HG03066 (cell line): ENCODE measurements at regions not wholly inside any gene's neighbourhood (a gene's known extent, or its start where the extent isn't known, plus 50 kb on each side); places are given as distances from the start of the nearest gene placed in this dataset.

ENCODE experiments used
- ATAC-seq: cut with Tn5 transposase; IDR thresholded peaks from one replicate; pipeline ENCODE4 v1.9.1; 2021; ENCODE audit warnings: low read depth; ENCODE audit not compliant: unreplicated experiment

GRCh38 chr1:82762829-82763532, 962.2 kb downstream of the ADGRL2 start:
- peak; percentile 60 for ATAC-seq

GRCh38 chr1:82759035-82759434, 958.3 kb downstream of the ADGRL2 start:
- ATAC-seq, result no peak

- ATAC-seq, result no peak
These were observed 954.9 kb downstream of the ADGRL2 start for GRCh38 chr1:82755671-82756070.

GRCh38 chr1:82755191-82755590, 954.5 kb downstream of the ADGRL2 start:
- no peak for ATAC-seq

- ATAC-seq, result no peak
These were observed 951.3 kb downstream of the ADGRL2 start for GRCh38 chr1:82752046-82752445.

GRCh38 chr1:82733645-82734044, 932.9 kb downstream of the ADGRL2 start:
- ATAC-seq, result no peak

- ATAC-seq, result no peak
These were observed 930.5 kb downstream of the ADGRL2 start for GRCh38 chr1:82731216-82731615.

GRCh38 chr1:82728206-82728605, 927.5 kb downstream of the ADGRL2 start:
- ATAC-seq, result no peak

GRCh38 chr1:82724246-82724645, 923.5 kb downstream of the ADGRL2 start:
- no peak for ATAC-seq

GRCh38 chr1:82722608-82723007, 921.9 kb downstream of the ADGRL2 start:
- ATAC-seq, result no peak

- ATAC-seq, result no peak
These were observed 921.0 kb downstream of the ADGRL2 start for GRCh38 chr1:82721702-82722101.

GRCh38 chr1:82718719-82719419, 918.1 kb downstream of the ADGRL2 start:
- ATAC-seq, result no peak

- no peak for ATAC-seq
These were observed 909.4 kb downstream of the ADGRL2 start for GRCh38 chr1:82710091-82710490.

GRCh38 chr1:82707681-82708080, 906.9 kb downstream of the ADGRL2 start:
- no peak for ATAC-seq

GRCh38 chr1:82706741-82707140, 906.0 kb downstream of the ADGRL2 start:
- no peak for ATAC-seq

GRCh38 chr1:82704966-82705365, 904.2 kb downstream of the ADGRL2 start:
- no peak for ATAC-seq

- ATAC-seq, result no peak
These were observed 903.7 kb downstream of the ADGRL2 start for GRCh38 chr1:82704393-82704792.

- ATAC-seq, result no peak
These were observed 903.2 kb downstream of the ADGRL2 start for GRCh38 chr1:82703951-82704350.

GRCh38 chr1:82700476-82700875, 899.7 kb downstream of the ADGRL2 start:
- ATAC-seq, result no peak

GRCh38 chr1:82697965-82698364, 897.2 kb downstream of the ADGRL2 start:
- no peak for ATAC-seq

- no peak for ATAC-seq
These were observed 894.7 kb downstream of the ADGRL2 start for GRCh38 chr1:82695443-82695842.

- ATAC-seq, result no peak
These were observed 889.7 kb downstream of the ADGRL2 start for GRCh38 chr1:82690411-82690810.
